ENCODE measurements at regions not wholly inside any gene's neighbourhood (a gene's known extent, or its start where the extent isn't known, plus 50 kb on each side); places are given as distances from the start of the nearest gene placed in this dataset.
A peak's percentile ranks its signal among the peaks of the same experiment; 100 is the strongest.

GRCh38 chr4:17112292-17112659 lies 213.8 kb upstream of the LDB2 start:
- 40 to 57% (median 47%) methylated on average over 4 of the region's 4 CpGs for WGBS, 4 donors
- Histone ChIP-seq H3K4me3 (no peak overlapping the region), H3K4me1 (replicated peaks in 1 of 2) (no peaks in the 10 kb centered on the region), H3K9me3 (replicated peaks in 1 of 3) (no peaks in the 10 kb centered on the region), H3K27me3 (no peaks in the 10 kb centered on the region), H3K36me3 (replicated peaks in 1 of 2) (no peaks in the 10 kb centered on the region), H3K27ac (no peak overlapping the region)
- TF ChIP-seq, protein P1, sequence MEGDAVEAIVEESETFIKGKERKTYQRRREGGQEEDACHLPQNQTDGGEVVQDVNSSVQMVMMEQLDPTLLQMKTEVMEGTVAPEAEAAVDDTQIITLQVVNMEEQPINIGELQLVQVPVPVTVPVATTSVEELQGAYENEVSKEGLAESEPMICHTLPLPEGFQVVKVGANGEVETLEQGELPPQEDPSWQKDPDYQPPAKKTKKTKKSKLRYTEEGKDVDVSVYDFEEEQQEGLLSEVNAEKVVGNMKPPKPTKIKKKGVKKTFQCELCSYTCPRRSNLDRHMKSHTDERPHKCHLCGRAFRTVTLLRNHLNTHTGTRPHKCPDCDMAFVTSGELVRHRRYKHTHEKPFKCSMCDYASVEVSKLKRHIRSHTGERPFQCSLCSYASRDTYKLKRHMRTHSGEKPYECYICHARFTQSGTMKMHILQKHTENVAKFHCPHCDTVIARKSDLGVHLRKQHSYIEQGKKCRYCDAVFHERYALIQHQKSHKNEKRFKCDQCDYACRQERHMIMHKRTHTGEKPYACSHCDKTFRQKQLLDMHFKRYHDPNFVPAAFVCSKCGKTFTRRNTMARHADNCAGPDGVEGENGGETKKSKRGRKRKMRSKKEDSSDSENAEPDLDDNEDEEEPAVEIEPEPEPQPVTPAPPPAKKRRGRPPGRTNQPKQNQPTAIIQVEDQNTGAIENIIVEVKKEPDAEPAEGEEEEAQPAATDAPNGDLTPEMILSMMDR (IDR thresholded peaks at IDR 0.05) = peak in 2 of 6 experiments; percentile 18 to 38
- TF ChIP-seq POLR2A (IDR thresholded peaks at IDR 0.05) = no peak
- intact Hi-C loops (cut with DNase I) = no loop called here
- peak in 4 of 7 donors; percentile 17 to 30 (median 24) for DNase-seq

DNA sequence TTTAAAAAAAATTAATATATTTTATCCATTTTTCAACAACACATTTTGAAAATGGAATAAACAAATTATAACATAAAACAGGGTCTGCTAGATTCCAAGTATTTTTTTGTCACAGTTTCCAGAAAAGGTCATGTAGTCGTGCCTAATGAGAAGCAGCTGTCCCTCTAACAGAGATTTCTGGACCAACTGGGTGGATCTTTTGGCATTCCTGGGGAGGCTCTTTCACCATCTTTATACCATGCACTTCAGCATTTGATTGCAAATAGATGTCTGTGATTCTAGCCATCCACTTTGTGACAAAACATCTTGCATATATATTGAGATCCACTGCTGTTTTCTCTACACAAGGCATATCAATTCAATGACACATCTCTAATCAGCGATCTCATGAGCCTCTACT lies 210.7 kb upstream of the LDB2 start:
- intact Hi-C loops (cut with DNase I) = no loop called here
- Histone ChIP-seq H3K36me3 (replicated peaks in 1 of 2) (no peaks in the 10 kb centered on the region), H3K4me1 (replicated peaks in 1 of 2) (no peaks in the 10 kb centered on the region), H3K27ac (no peak overlapping the region), H3K9me3 (replicated peaks in 1 of 3) (no peaks in the 10 kb centered on the region), H3K27me3 (no peaks in the 10 kb centered on the region), H3K4me3 (no peak overlapping the region)
- 38 to 81% (median 73%) methylated on average over 2 of the region's 2 CpGs for WGBS, 4 donors
- DNase-seq = no peak
- TF ChIP-seq POLR2A (IDR thresholded peaks at IDR 0.05) = no peak
- TF ChIP-seq, protein P1 (IDR thresholded peaks at IDR 0.05) = no peak

DNA sequence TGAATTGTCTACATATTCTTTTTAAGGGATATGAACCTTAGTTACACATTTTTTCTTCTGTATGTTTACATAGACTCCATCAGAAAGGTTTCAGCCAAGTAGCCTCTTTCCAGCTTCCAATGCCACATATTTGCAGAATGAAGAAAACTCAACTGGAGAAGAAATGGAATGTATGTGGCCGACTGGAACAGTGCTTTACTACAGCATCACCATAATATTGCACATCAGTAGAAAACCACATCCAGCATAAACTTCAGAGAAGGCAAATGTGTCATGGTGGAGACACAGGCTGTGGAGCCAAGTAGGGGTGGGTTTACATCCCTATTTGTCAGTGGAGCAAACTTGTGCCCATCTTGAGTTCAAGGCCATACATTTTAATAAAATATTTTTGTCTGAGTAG lies 204.8 kb upstream of the LDB2 start:
- H3K4me1 ChIP-seq (replicated peaks in 1 of 2) = no peaks in the 10 kb centered on the region
- no peaks in the 10 kb centered on the region for H3K36me3 ChIP-seq (replicated peaks in 1 of 2)
- no peak for TF ChIP-seq POLR2A (IDR thresholded peaks at IDR 0.05)
- TF ChIP-seq, protein P1 (IDR thresholded peaks at IDR 0.05) = no peak
- no peak overlapping the region for H3K27ac ChIP-seq
- WGBS, 4 donors = 64 to 68% (median 66%) methylated on average over 1 of the region's 1 CpG
- H3K9me3 ChIP-seq (replicated peaks in 1 of 3) = no peaks in the 10 kb centered on the region
- intact Hi-C loops (cut with DNase I) = no loop called here
- DNase-seq = no peak
- no peak overlapping the region for H3K4me3 ChIP-seq
- no peaks in the 10 kb centered on the region for H3K27me3 ChIP-seq

GRCh38 chr4:17098996-17099395 lies 200.6 kb upstream of the LDB2 start:
- intact Hi-C loops (cut with DNase I) = no loop called here
- H3K4me3 ChIP-seq = no peak overlapping the region
- H3K27me3 ChIP-seq = no peaks in the 10 kb centered on the region
- H3K27ac ChIP-seq = no peak overlapping the region
- no peaks in the 10 kb centered on the region for H3K9me3 ChIP-seq (replicated peaks in 1 of 3)
- TF ChIP-seq, protein P1 (IDR thresholded peaks at IDR 0.05) = no peak
- no peak for TF ChIP-seq POLR2A (IDR thresholded peaks at IDR 0.05)
- 65 to 77% (median 76%) methylated on average over 2 of the region's 2 CpGs for WGBS, 4 donors
- H3K4me1 ChIP-seq (replicated peaks in 1 of 2) = no peaks in the 10 kb centered on the region
- no peaks in the 10 kb centered on the region for H3K36me3 ChIP-seq (replicated peaks in 1 of 2)
- DNase-seq = no peak
